Glomerular visceral epithelial cell (primary cell): ENCODE measurements at regions not wholly inside any gene's neighbourhood (a gene's known extent, or its start where the extent isn't known, plus 50 kb on each side); places are given as distances from the start of the nearest gene placed in this dataset.
"Not testable (repeated sequence)": the region's sequence is repeated elsewhere in the genome, so short reads cannot be mapped to it uniquely, and the experiment has no call there.

Source experiments
- DNase-seq: peaks from one replicate; pipeline ENCODE4 v3.0.0-alpha.2; 2016; ENCODE audit errors: extremely low spot score

- no peak for DNase-seq
Observed at GRCh38 chr18:49694402-49694801, 118.9 kb downstream of the ACAA2 start.

DNA sequence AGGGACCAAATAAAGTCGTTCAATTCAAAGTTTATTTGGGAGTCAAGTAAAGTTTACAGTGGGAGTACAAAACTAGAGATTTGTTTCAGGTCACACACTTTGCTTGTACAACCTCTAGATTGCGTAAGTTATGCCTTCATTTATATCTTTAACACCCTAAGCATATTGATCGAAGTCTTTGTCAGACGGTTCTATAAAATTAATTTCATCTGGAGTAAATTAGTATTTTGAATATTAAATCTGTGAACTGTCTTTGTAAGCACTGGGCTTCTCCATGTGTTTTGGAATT, 119.7 kb downstream of the ACAA2 start:
- DNase-seq = no peak

DNA sequence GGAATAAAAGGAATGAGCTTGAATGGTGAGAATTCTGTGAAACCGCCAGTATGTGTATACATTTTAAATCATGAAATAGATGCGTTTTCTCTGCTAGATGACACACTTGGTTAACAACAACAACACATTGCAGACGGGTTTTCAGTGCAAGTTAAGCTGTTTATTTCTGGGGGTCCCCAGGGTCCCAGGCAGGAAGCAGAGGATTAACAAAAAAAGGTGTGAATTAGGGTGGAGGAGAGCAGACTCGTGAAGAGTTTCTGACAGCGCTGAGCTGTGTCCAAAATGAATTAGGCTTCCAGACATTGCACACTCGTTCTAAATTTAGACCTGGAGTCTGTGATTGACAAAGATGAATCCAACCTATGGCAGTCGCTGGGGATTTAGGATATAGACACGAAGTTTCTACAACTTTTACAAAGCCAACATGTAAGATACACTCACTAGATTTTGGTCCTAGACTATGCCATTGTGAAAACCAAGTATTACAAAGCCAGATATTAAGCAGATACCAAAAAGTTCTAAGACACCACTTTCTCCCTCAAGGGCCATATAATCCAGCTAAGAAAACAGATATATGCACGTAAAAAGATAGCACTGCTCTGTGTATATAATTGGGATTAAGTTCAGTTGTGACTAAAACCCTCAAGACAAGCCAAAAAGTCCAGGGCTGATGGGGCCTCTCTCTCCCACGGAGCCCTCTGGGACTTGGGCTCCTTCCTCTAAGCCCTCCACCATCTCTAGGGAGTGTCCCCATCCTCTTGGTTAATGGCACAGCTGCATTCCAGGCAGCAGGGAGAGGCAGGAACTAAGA, 120.2 kb downstream of the ACAA2 start:
- DNase-seq = no peak

DNA sequence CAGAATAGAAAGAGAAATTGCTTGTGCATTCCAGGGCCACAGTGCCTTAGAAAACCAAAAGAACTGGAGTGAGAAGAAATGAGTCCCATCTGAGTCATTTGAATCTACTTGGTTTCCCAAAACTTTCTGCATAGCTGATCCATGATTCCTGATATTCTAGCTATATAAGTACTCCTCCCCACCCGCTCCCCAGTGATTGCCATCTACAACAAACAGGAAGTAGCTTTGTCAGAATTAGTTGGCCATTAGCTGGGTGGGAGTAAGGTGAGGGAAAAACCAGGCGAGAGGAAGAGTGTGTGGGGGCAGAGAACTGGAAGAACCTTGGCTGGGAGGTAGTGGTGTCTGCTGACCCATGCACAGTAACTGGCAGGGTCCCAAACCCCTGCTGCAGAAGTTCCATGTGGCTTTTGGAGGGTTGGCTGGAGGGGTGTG, 122.1 kb downstream of the ACAA2 start:
- peak; percentile 94 for DNase-seq

DNA sequence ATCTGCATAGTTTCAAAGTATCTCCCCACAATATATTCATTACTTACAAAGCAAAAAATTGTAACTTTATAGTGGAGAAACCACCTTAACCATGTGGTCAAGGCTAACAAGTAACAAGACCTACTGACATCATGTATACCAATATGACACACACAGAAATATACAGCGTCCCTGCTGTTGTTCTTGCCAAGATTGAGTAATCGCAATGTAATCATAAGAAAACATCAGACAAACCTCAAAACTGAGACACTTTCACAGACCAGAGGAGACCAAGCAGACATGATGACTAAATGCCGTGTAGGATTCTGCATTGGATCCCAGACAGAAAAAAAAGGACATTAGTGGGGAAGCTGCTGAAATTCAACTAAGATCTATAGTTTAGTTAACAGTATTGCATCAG, 123.0 kb downstream of the ACAA2 start:
- DNase-seq = peak; percentile 93

DNA sequence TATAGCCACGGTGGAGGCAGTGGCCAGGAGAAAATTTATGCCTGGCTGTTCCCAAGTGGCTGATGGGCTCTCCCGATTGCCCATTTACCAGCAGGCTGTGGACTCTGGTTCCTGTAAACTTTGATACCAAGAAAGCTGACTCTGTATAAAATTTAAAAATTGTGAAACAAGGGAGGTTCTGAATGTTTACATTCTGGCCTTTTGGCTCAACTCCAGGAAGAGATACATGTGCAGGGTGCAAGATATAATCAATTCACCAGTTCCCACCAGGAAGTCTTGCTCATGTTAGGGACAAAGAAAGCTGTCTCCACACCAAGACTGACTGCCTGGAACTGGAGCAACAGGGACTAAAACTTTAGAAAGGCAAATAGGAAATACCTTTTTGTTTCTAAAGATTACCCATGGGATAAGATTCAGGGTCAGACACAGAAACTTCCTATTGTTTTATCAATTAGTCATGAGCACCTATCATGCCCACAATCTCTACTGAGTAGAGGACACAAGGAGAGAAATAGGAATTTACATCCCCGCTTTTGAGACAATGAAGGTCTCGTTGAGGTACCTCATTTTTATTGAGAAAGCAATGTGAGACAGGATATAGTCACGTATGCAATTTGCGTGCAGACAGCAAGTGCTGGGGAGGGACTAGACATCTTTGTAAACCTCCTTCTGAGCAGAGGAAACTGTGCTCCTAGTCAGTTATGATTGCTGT, 123.5 kb downstream of the LIPG start:
- no peak for DNase-seq

DNA sequence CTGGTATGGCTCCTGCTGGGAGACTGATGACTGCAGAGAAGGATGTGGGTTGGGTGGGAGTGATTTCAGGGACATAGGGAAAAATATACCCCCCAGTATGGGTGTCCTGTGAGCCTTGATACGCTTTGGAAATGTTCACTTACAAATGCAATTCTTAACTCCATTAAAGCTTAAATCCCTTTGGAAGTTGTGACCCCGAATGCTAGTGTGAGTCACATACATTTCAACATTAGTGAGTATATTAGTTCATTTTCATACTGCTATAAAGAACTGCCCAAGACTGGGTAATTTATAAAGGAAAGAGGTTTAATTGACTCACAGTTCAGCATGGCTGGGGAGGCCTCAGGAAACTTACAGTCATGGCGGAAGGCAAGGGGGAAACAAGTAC, 120.9 kb downstream of the LIPG start:
- DNase-seq = not testable (repeated sequence)

GRCh38 chr18:49682173-49682802, 120.4 kb downstream of the LIPG start:
- DNase-seq = no peak

DNA sequence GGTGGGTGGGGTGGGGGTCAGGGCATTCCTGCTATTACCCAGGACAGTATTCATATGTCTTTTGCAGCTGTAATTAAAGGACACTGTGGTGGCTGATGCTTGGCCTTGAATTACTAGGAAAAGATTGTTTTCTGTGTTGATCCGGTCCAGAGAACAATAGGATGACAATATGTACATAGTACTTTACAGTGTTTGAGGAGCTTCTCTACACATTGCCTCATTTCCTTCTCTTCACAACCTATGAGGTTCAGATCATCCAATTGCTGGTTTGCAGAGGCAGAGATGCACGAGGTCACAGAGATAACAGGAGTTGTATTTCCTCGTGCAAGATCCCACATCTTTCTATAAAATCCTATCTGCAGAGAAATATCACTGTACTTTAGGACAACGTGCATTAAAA, 119.5 kb downstream of the LIPG start:
- DNase-seq = no peak

- no peak for DNase-seq
Observed at GRCh38 chr18:49678440-49678839, 116.6 kb downstream of the LIPG start.

DNA sequence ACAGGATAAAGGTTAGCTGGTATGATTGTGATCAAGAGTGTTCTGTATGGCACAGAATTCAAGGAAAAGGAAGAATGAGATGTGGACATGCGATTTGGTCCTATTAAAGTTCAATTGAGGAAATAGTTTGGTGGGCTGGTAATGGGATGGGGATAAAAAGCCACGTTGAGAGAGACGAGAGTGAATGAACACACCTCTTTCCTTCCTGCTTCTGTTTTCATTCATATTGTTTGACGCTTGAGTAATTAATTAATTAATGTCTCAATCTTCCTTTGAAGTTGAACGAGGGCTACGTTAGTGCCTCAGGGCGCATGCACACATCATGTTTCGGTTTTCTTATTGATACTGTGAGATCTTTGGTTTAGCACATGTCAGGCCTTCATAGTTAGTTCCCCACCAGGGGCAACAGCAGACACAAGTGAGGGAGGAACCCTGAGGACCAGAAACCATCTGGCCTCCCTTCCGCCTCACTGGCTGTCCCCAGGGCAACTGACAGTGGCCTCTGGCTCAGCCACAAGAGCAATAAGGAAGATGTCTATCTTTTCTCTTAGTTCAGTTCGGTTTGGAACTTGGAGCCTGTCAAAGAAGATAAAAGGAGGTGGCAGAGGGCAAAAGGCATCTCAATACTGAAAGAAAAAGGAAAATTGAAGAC, 116.0 kb downstream of the LIPG start:
- no peak for DNase-seq

- no peak for DNase-seq
Observed at GRCh38 chr18:49677081-49677480, 115.2 kb downstream of the LIPG start.

GRCh38 chr18:49673281-49673680, 111.4 kb downstream of the LIPG start:
- DNase-seq = no peak

GRCh38 chr18:49672853-49673252, 111.0 kb downstream of the LIPG start:
- DNase-seq = no peak

GRCh38 chr18:49669403-49669802, 107.5 kb downstream of the LIPG start:
- DNase-seq = no peak

DNA sequence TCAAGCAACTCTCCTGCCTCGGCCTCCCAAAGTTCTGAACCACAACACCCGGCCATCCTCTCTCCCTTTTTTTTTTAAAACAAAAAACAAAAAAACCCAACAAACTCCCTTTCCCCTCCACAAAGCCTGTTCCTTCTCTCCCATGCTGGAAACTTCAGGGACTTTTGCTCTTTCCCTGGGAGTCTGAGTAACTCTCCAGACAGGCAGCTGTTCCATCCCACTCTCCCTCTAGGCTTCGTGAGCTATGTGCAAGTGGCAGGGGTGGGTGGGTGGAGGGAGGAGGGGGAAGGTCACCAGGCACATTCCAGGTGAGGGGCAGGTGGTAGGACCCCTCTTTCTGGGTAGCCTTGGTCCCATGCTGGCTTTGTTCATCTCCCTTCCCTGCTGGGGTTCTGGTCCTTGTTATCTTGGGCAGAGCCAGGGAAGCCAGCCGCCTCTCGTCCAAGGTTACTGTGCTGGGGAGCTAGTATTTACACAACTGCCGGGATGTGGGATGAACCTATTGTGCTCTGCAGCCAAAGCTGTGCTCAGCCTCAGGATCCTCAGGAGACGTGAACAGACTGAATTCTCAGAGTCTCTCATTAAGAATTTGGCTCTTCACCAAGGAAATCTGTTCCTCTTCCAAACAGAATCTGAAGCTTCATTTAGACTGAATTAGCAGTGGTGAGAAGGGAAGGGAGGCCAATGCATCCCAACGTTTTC, 106.9 kb downstream of the LIPG start:
- DNase-seq = no peak

DNA sequence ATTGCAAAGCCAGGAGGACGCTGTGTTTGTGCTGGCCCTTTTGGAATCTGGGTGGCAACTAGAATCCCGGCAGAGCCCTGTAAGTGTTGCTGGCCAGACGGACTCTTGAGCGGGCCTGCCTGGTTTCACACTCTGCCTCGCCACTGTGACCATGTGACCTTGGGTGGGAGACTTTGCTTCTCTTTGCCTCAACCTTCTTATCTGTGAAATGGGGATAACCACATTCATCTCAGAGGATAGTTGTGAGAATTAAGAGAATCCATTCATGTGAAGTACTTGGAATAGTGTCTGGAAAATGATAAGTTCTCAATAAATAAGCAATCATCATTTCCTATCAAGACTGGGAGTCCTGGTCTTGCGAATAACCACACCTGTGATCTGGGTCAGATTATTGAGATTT, 105.6 kb downstream of the LIPG start:
- DNase-seq = no peak

GRCh38 chr18:49666045-49666775, 104.4 kb downstream of the LIPG start:
- no peak for DNase-seq

- no peak for DNase-seq
Observed at GRCh38 chr18:49663899-49664890, 102.3 kb downstream of the LIPG start.

DNA sequence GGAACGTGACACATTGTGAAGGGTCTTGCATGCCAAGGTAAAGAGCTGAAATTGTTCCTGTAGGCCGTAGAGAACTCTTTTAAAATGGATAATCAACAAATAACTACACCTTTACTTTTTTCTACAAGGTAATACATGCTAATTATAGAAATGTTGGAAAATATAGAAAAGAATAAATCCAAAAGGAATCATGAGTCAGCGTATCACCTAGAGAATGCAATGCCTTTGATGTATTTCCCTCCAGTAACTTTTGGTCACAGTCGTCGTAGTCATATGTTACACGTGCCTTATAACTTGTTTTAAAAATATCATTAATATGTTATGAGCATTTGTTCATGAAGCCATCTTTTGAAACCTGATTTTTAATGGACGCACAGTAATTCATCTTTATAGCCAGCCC, 100.6 kb downstream of the LIPG start:
- DNase-seq = no peak
